ENCODE measurements at regions not wholly inside any gene's neighbourhood (a gene's known extent, or its start where the extent isn't known, plus 50 kb on each side); places are given as distances from the start of the nearest gene placed in this dataset.

DNA sequence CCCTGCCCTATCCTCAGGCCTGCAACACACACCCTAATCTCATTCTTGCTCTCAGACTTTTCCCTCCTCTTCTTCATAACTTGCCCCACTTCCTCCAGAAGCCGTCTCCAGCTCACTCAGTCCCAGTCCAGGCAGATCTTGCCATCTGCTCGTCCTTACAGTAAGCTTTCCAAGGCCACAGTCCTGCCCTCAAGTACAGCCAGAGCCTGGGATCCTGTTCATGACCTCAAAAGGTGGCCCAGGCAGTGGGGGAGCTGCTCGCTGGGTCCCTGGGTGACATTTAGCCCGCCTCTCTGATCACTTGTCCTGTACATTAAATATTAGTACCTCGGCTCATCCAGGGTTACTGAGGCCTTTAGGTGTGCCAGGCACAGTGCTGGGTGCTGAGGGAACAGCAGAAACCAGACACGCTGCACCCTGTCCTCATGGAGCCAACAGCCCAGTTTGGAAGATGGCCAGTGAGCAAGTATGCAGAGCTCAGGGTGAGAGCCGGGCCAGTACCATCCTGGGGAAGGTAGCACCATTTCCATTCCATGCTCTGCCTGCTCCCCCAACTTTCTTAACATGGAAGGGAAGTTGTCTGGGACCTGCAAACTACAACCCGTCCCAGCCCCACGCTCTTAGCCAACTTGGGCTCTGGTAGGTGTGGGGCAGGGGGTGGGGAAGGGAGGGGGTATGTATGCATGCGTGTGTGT, 100.4 kb downstream of the C5orf15 start:
- TF ChIP-seq CTCF (IDR thresholded peaks at IDR 0.05) (no peak), POLR2A (IDR thresholded peaks at IDR 0.05) (no peak)

Measured in testis (tissue), 2 donors.